Testis (tissue), 2 donors: ENCODE measurements at regions not wholly inside any gene's neighbourhood (a gene's known extent, or its start where the extent isn't known, plus 50 kb on each side); places are given as distances from the start of the nearest gene placed in this dataset.

Source experiments
- POLR2A ChIP-seq: fragments of 450-650 bp; IDR thresholded peaks from one replicate; pipeline ENCODE4 v1.6.1; 2017; ENCODE audit warnings: antibody characterized with exemption, mild to moderate bottlenecking, moderate library complexity
- TF ChIP-seq, protein P1 (sequence below), 3 experiments: fragments of 450-650 bp in 2 of 3; fragments of 200-600 bp in 1 of 3; sonication (generic) in 1 of 3; IDR thresholded peaks; one replicate each; pipeline ENCODE4 v1.5.1; 2016 to 2019; ENCODE audit warnings: antibody characterized with exemption in 3 of 3, mild to moderate bottlenecking in 2 of 3, moderate library complexity in 1 of 3

GRCh38 chr9:38254756-38255155 lies 137.7 kb upstream of the ALDH1B1 start:
- TF ChIP-seq, protein P1, sequence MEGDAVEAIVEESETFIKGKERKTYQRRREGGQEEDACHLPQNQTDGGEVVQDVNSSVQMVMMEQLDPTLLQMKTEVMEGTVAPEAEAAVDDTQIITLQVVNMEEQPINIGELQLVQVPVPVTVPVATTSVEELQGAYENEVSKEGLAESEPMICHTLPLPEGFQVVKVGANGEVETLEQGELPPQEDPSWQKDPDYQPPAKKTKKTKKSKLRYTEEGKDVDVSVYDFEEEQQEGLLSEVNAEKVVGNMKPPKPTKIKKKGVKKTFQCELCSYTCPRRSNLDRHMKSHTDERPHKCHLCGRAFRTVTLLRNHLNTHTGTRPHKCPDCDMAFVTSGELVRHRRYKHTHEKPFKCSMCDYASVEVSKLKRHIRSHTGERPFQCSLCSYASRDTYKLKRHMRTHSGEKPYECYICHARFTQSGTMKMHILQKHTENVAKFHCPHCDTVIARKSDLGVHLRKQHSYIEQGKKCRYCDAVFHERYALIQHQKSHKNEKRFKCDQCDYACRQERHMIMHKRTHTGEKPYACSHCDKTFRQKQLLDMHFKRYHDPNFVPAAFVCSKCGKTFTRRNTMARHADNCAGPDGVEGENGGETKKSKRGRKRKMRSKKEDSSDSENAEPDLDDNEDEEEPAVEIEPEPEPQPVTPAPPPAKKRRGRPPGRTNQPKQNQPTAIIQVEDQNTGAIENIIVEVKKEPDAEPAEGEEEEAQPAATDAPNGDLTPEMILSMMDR (IDR thresholded peaks at IDR 0.05) = no peak
- TF ChIP-seq POLR2A = no peak
